ENCODE measurements at regions not wholly inside any gene's neighbourhood (a gene's known extent, or its start where the extent isn't known, plus 50 kb on each side); places are given as distances from the start of the nearest gene placed in this dataset.

- no peak for DNase-seq (ENCODE audit: low read depth, low spot score)
- TF ChIP-seq SUZ12 (IDR thresholded peaks at IDR 0.05; ENCODE audit: extremely low read depth, insufficient read depth, insufficient read length) (no peak), YY1 (IDR thresholded peaks at IDR 0.05; ENCODE audit: insufficient read depth, insufficient read length) (no peak)
- Histone ChIP-seq H3K4me3 (ENCODE audit: insufficient read length, low read depth) (no peak overlapping the region), H3K36me3 (ENCODE audit: insufficient read depth, insufficient read length, low read length) (no peaks in the 10 kb centered on the region), H3K9ac (ENCODE audit: insufficient read length, low read depth) (no peak overlapping the region), H3K9me3 (ENCODE audit: insufficient read depth, low read length) (peaks cover 12% of the 10 kb centered on the region), H3K27me3 (ENCODE audit: insufficient read depth, insufficient read length) (no peaks in the 10 kb centered on the region), H3K4me1 (ENCODE audit: insufficient read depth, insufficient read length) (no peaks in the 10 kb centered on the region)
These were observed 55.5 kb upstream of the PIK3C3 start for GRCh38 chr18:41899535-41899934.

- H3K4me1 ChIP-seq (ENCODE audit: insufficient read depth, insufficient read length), result no peaks in the 10 kb centered on the region
- no peak overlapping the region for H3K9ac ChIP-seq (ENCODE audit: insufficient read length, low read depth)
- no peaks in the 10 kb centered on the region for H3K36me3 ChIP-seq (ENCODE audit: insufficient read depth, insufficient read length, low read length)
- no peaks in the 10 kb centered on the region for H3K27me3 ChIP-seq (ENCODE audit: insufficient read depth, insufficient read length)
- DNase-seq (ENCODE audit: low read depth, low spot score), result no peak
- H3K9me3 ChIP-seq (ENCODE audit: insufficient read depth, low read length), result peaks cover 12% of the 10 kb centered on the region
- H3K4me3 ChIP-seq (ENCODE audit: insufficient read length, low read depth), result no peak overlapping the region
- TF ChIP-seq ZNF274 (IDR thresholded peaks at IDR 0.05; ENCODE audit: low read depth, low read length), result no peak
- no peak for TF ChIP-seq SUZ12 (IDR thresholded peaks at IDR 0.05; ENCODE audit: extremely low read depth, insufficient read depth, insufficient read length)
- no peak for TF ChIP-seq YY1 (IDR thresholded peaks at IDR 0.05; ENCODE audit: insufficient read depth, insufficient read length)
These were observed 61.6 kb upstream of the PIK3C3 start for GRCh38 chr18:41893432-41893831.

GRCh38 chr18:41887100-41887499 is 67.9 kb upstream of the PIK3C3 start:
- no peak overlapping the region for H3K4me3 ChIP-seq (ENCODE audit: insufficient read length, low read depth)
- no peaks in the 10 kb centered on the region for H3K27me3 ChIP-seq (ENCODE audit: insufficient read depth, insufficient read length)

GRCh38 chr18:41886126-41886807 is 68.8 kb upstream of the PIK3C3 start:
- H3K36me3 ChIP-seq (ENCODE audit: insufficient read depth, insufficient read length, low read length), result no peaks in the 10 kb centered on the region
- no peaks in the 10 kb centered on the region for H3K4me1 ChIP-seq (ENCODE audit: insufficient read depth, insufficient read length)
- no peaks in the 10 kb centered on the region for H3K27me3 ChIP-seq (ENCODE audit: insufficient read depth, insufficient read length)
- no peak overlapping the region for H3K9ac ChIP-seq (ENCODE audit: insufficient read length, low read depth)
- H3K4me3 ChIP-seq (ENCODE audit: insufficient read length, low read depth), result no peak overlapping the region
- H3K9me3 ChIP-seq (ENCODE audit: insufficient read depth, low read length), result no peaks in the 10 kb centered on the region
- no peak for DNase-seq (ENCODE audit: low read depth, low spot score)
- TF ChIP-seq ZNF274 (IDR thresholded peaks at IDR 0.05; ENCODE audit: low read depth, low read length) (no peak), SUZ12 (IDR thresholded peaks at IDR 0.05; ENCODE audit: extremely low read depth, insufficient read depth, insufficient read length) (no peak), YY1 (IDR thresholded peaks at IDR 0.05; ENCODE audit: insufficient read depth, insufficient read length) (no peak)

More at GRCh38 chr18:41887100-41887499, 67.9 kb upstream of the PIK3C3 start:
- H3K36me3 ChIP-seq (ENCODE audit: insufficient read depth, insufficient read length, low read length), result no peaks in the 10 kb centered on the region
- H3K9me3 ChIP-seq (ENCODE audit: insufficient read depth, low read length), result no peaks in the 10 kb centered on the region
- TF ChIP-seq YY1 (IDR thresholded peaks at IDR 0.05; ENCODE audit: insufficient read depth, insufficient read length) (no peak), ZNF274 (IDR thresholded peaks at IDR 0.05; ENCODE audit: low read depth, low read length) (no peak), SUZ12 (IDR thresholded peaks at IDR 0.05; ENCODE audit: extremely low read depth, insufficient read depth, insufficient read length) (no peak)
- H3K9ac ChIP-seq (ENCODE audit: insufficient read length, low read depth), result no peak overlapping the region
- DNase-seq (ENCODE audit: low read depth, low spot score), result no peak
- no peaks in the 10 kb centered on the region for H3K4me1 ChIP-seq (ENCODE audit: insufficient read depth, insufficient read length)

- Histone ChIP-seq H3K9me3 (ENCODE audit: insufficient read depth, low read length) (no peaks in the 10 kb centered on the region), H3K27me3 (ENCODE audit: insufficient read depth, insufficient read length) (no peaks in the 10 kb centered on the region), H3K4me3 (ENCODE audit: insufficient read length, low read depth) (no peak overlapping the region), H3K36me3 (ENCODE audit: insufficient read depth, insufficient read length, low read length) (no peaks in the 10 kb centered on the region), H3K9ac (ENCODE audit: insufficient read length, low read depth) (no peak overlapping the region), H3K4me1 (ENCODE audit: insufficient read depth, insufficient read length) (no peaks in the 10 kb centered on the region)
- DNase-seq (ENCODE audit: low read depth, low spot score), result no peak
- TF ChIP-seq YY1 (IDR thresholded peaks at IDR 0.05; ENCODE audit: insufficient read depth, insufficient read length) (no peak), ZNF274 (IDR thresholded peaks at IDR 0.05; ENCODE audit: low read depth, low read length) (no peak), SUZ12 (IDR thresholded peaks at IDR 0.05; ENCODE audit: extremely low read depth, insufficient read depth, insufficient read length) (no peak)
These were observed 73.7 kb upstream of the PIK3C3 start for GRCh38 chr18:41881285-41881684.

GRCh38 chr18:41879256-41879655 is 75.8 kb upstream of the PIK3C3 start:
- TF ChIP-seq SUZ12 (IDR thresholded peaks at IDR 0.05; ENCODE audit: extremely low read depth, insufficient read depth, insufficient read length) (no peak), ZNF274 (IDR thresholded peaks at IDR 0.05; ENCODE audit: low read depth, low read length) (no peak), YY1 (IDR thresholded peaks at IDR 0.05; ENCODE audit: insufficient read depth, insufficient read length) (no peak)
- no peaks in the 10 kb centered on the region for H3K4me1 ChIP-seq (ENCODE audit: insufficient read depth, insufficient read length)
- DNase-seq (ENCODE audit: low read depth, low spot score), result no peak

GRCh38 chr18:41875094-41875780 is 79.8 kb upstream of the PIK3C3 start:
- no peak for DNase-seq (ENCODE audit: low read depth, low spot score)
- Histone ChIP-seq H3K36me3 (ENCODE audit: insufficient read depth, insufficient read length, low read length) (no peaks in the 10 kb centered on the region), H3K9me3 (ENCODE audit: insufficient read depth, low read length) (no peaks in the 10 kb centered on the region), H3K9ac (ENCODE audit: insufficient read length, low read depth) (no peak overlapping the region), H3K4me1 (ENCODE audit: insufficient read depth, insufficient read length) (no peaks in the 10 kb centered on the region), H3K27me3 (ENCODE audit: insufficient read depth, insufficient read length) (no peaks in the 10 kb centered on the region), H3K4me3 (ENCODE audit: insufficient read length, low read depth) (no peak overlapping the region)
- no peak for TF ChIP-seq SUZ12 (IDR thresholded peaks at IDR 0.05; ENCODE audit: extremely low read depth, insufficient read depth, insufficient read length)
- no peak for TF ChIP-seq ZNF274 (IDR thresholded peaks at IDR 0.05; ENCODE audit: low read depth, low read length)
- TF ChIP-seq YY1 (IDR thresholded peaks at IDR 0.05; ENCODE audit: insufficient read depth, insufficient read length), result no peak

More at GRCh38 chr18:41879256-41879655, 75.8 kb upstream of the PIK3C3 start:
- Histone ChIP-seq H3K9me3 (ENCODE audit: insufficient read depth, low read length) (no peaks in the 10 kb centered on the region), H3K36me3 (ENCODE audit: insufficient read depth, insufficient read length, low read length) (no peaks in the 10 kb centered on the region), H3K27me3 (ENCODE audit: insufficient read depth, insufficient read length) (no peaks in the 10 kb centered on the region), H3K9ac (ENCODE audit: insufficient read length, low read depth) (no peak overlapping the region), H3K4me3 (ENCODE audit: insufficient read length, low read depth) (no peak overlapping the region)

Data from NT2/D1 (cell line).